Mesodermal cell (in vitro differentiated cells): ENCODE measurements at regions not wholly inside any gene's neighbourhood (a gene's known extent, or its start where the extent isn't known, plus 50 kb on each side); places are given as distances from the start of the nearest gene placed in this dataset.
"Not testable (repeated sequence)": the region's sequence is repeated elsewhere in the genome, so short reads cannot be mapped to it uniquely, and the experiment has no call there.

ENCODE experiments used
- H3K27ac ChIP-seq: 2 replicates; pipeline ENCODE4 v1.7.0; 2013; ENCODE audit warnings: mild to moderate bottlenecking, low read depth, low read length, moderate library complexity; ENCODE audit not compliant: severe bottlenecking
- H3K36me3 ChIP-seq: 2 replicates; pipeline ENCODE4 v1.7.1; 2013; ENCODE audit warnings: mild to moderate bottlenecking, low read length, moderate library complexity; ENCODE audit not compliant: control insufficient read depth, insufficient read depth
- H3K4me1 ChIP-seq: one replicate; pipeline ENCODE4 v1.7.1; 2013; ENCODE audit warnings: mild to moderate bottlenecking, low read length; ENCODE audit not compliant: insufficient read depth, control insufficient read depth, poor library complexity, severe bottlenecking
- H3K4me3 ChIP-seq: 2 replicates; pipeline ENCODE4 v1.7.0; 2013; ENCODE audit warnings: low read length, control low read depth, mild to moderate bottlenecking; ENCODE audit not compliant: insufficient read depth, poor library complexity, severe bottlenecking; ENCODE audit errors: extremely low read depth
- H3K9me3 ChIP-seq: 2 replicates; pipeline ENCODE4 v1.7.1; 2013; ENCODE audit warnings: mild to moderate bottlenecking, low read length, moderate library complexity; ENCODE audit not compliant: control insufficient read depth
- WGBS, 2 experiments: methylation state at CpG; one replicate each; pipeline ENCODE4 v1.1.5; 2013; ENCODE audit warnings: missing lambda C conversion rate in 2 of 2; ENCODE audit not compliant: insufficient coverage in 2 of 2; 5-methylcytosine and 5-hydroxymethylcytosine counted together

GRCh38 chr5:116736671-116737070 is 162.0 kb upstream of the SEMA6A start:
- H3K36me3 ChIP-seq, result no peaks in the 10 kb centered on the region
- no peak overlapping the region for H3K27ac ChIP-seq
- no peak overlapping the region for H3K4me3 ChIP-seq
- no peaks in the 10 kb centered on the region for H3K9me3 ChIP-seq
- H3K4me1 ChIP-seq, result no peaks in the 10 kb centered on the region

GRCh38 chr5:116733991-116734975 is 159.7 kb upstream of the SEMA6A start:
- no peaks in the 10 kb centered on the region for H3K9me3 ChIP-seq
- no peak overlapping the region for H3K27ac ChIP-seq
- no peaks in the 10 kb centered on the region for H3K36me3 ChIP-seq
- no peak overlapping the region for H3K4me3 ChIP-seq
- no peaks in the 10 kb centered on the region for H3K4me1 ChIP-seq
- WGBS, 2 experiments, result 55 to 67% methylated on average over 8 to 9 of the region's 11 CpGs

- Histone ChIP-seq H3K36me3 (no peaks in the 10 kb centered on the region), H3K4me3 (no peak overlapping the region), H3K9me3 (no peaks in the 10 kb centered on the region), H3K27ac (no peak overlapping the region), H3K4me1 (no peaks in the 10 kb centered on the region)
- 76 to 100% methylated on average over 1 to 2 of the region's 2 CpGs for WGBS, 2 experiments
These were observed 158.0 kb upstream of the SEMA6A start for GRCh38 chr5:116732591-116732990.

DNA sequence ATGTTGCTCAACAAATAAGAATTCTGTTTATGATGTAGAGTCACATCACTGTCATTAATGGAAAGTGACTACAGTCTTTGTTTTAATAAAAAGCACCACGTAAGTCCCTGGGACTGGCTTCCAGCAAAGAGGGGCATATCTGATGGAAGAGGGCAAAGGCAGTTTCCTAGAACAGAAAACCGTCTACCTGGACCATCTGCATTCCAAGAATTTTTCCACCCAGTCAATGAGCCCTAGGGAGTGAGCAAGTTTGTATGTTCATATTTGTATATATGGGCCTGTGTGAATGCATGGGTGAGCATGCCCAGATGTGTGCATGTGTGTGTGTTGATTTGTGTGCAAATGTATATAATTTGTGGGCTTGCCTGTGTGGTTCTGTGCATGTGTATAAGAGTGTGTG is 156.8 kb upstream of the SEMA6A start:
- no peak overlapping the region for H3K4me3 ChIP-seq
- no peaks in the 10 kb centered on the region for H3K9me3 ChIP-seq
- H3K4me1 ChIP-seq, result no peaks in the 10 kb centered on the region
- no peak overlapping the region for H3K27ac ChIP-seq
- no peaks in the 10 kb centered on the region for H3K36me3 ChIP-seq
- WGBS, 2 experiments, result 80 to 88% methylated on average over 1 of the region's 2 CpGs

GRCh38 chr5:116730706-116731105 is 156.1 kb upstream of the SEMA6A start:
- no peaks in the 10 kb centered on the region for H3K9me3 ChIP-seq
- H3K4me3 ChIP-seq, result no peak overlapping the region
- H3K27ac ChIP-seq, result no peak overlapping the region
- no peaks in the 10 kb centered on the region for H3K4me1 ChIP-seq
- WGBS, 2 experiments, result 88 to 100% methylated on average over 1 to 4 of the region's 5 CpGs
- H3K36me3 ChIP-seq, result no peaks in the 10 kb centered on the region

- H3K27ac ChIP-seq, result no peak overlapping the region
- WGBS, 2 experiments, result 100% methylated on average over 1 of the region's 1 CpG; no CpG with 5 or more reads in 1 of the 2 experiments
These were observed 155.6 kb upstream of the SEMA6A start for GRCh38 chr5:116730185-116730584.

DNA sequence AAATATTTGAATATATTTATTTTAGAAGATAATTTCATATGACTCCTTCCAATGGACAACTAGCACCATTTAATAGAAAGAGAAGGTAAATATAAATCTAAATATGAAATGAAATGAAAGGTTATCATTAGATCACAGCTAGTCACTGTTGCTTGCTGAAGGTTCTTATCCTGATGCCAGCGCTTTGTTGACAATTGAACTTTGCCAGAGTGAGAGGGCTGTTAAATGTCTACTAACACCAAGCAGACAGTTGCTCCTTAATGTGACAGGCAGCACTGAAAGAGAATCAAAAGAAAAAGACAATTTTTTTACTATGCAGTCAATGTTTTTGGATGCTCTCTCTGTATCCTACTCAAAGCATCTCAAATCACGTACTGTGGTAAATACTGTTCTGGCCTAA is 152.6 kb upstream of the SEMA6A start:
- no peak overlapping the region for H3K27ac ChIP-seq
- WGBS, 2 experiments, result 100% methylated on average over 1 to 2 of the region's 2 CpGs
- H3K4me3 ChIP-seq, result no peak overlapping the region
- no peaks in the 10 kb centered on the region for H3K4me1 ChIP-seq
- no peaks in the 10 kb centered on the region for H3K36me3 ChIP-seq
- no peaks in the 10 kb centered on the region for H3K9me3 ChIP-seq

More at GRCh38 chr5:116730185-116730584, 155.6 kb upstream of the SEMA6A start:
- Histone ChIP-seq H3K9me3 (no peaks in the 10 kb centered on the region), H3K36me3 (no peaks in the 10 kb centered on the region), H3K4me3 (no peak overlapping the region), H3K4me1 (no peaks in the 10 kb centered on the region)

DNA sequence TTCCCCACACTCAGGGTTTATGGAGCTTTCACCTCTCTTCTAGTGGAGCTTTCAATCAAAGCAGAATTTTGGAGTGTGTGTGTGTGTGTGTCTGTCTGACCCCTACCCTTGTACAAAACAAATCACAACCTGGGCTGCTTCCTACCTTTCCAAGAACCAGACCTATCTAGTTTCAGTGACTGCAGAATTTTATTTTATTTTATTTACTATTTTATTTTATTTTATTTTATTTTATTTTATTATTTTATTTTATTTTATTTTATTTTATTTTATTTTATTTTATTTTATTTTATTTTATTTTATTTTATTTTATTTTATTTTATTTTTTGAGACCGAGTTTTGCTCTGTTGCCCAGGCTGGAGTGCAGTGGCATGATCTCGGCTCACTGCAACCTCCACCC is 151.6 kb upstream of the SEMA6A start:
- WGBS, 2 experiments, result 100% methylated on average over 2 of the region's 2 CpGs; no CpG with 5 or more reads in 1 of the 2 experiments
- not testable (repeated sequence) for H3K27ac ChIP-seq, H3K36me3 ChIP-seq, H3K4me1 ChIP-seq, H3K9me3 ChIP-seq, H3K4me3 ChIP-seq

GRCh38 chr5:116724971-116725370 is 150.3 kb upstream of the SEMA6A start:
- Histone ChIP-seq H3K27ac (no peak overlapping the region), H3K36me3 (no peaks in the 10 kb centered on the region), H3K4me3 (no peak overlapping the region), H3K9me3 (no peaks in the 10 kb centered on the region), H3K4me1 (no peaks in the 10 kb centered on the region)
- WGBS, 2 experiments, result no CpG with 5 or more reads among the region's 2 CpGs

GRCh38 chr5:116722651-116723050 is 148.0 kb upstream of the SEMA6A start:
- Histone ChIP-seq H3K4me3 (no peak overlapping the region), H3K27ac (no peak overlapping the region), H3K9me3 (no peaks in the 10 kb centered on the region), H3K4me1 (no peaks in the 10 kb centered on the region), H3K36me3 (no peaks in the 10 kb centered on the region)
- WGBS, 2 experiments, result 96 to 97% methylated on average over 5 of the region's 5 CpGs

DNA sequence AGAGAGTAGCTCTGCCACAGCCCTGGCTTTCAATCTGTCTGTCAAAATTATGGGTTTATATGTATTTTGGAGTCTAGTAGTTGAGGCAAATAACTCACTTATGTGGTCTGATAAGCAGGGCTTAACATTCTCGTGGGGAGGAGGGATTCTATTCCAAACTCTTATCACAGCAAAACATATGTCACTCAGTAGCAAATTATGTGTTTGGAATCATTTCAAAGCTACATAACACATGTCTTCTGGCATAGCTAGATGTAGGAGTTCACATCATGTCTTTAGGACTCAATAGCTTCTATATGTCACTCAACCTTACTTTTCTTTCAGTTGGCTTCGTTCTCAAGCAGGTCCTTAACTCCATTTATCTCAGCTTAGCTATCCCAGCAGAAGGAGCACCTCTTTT is 144.5 kb upstream of the SEMA6A start:
- Histone ChIP-seq H3K27ac (no peak overlapping the region), H3K36me3 (no peaks in the 10 kb centered on the region), H3K4me1 (no peaks in the 10 kb centered on the region), H3K9me3 (no peaks in the 10 kb centered on the region), H3K4me3 (no peak overlapping the region)
- WGBS, 2 experiments, result 83% methylated on average over 1 of the region's 2 CpGs; no CpG with 5 or more reads in 1 of the 2 experiments
